Stromal cell of bone marrow (primary cell): ENCODE measurements at regions not wholly inside any gene's neighbourhood (a gene's known extent, or its start where the extent isn't known, plus 50 kb on each side); places are given as distances from the start of the nearest gene placed in this dataset.

Source experiments
- DNase-seq: peaks from one replicate; pipeline ENCODE4 v3.0.0-alpha.2; 2012; ENCODE audit warnings: low read depth

DNA sequence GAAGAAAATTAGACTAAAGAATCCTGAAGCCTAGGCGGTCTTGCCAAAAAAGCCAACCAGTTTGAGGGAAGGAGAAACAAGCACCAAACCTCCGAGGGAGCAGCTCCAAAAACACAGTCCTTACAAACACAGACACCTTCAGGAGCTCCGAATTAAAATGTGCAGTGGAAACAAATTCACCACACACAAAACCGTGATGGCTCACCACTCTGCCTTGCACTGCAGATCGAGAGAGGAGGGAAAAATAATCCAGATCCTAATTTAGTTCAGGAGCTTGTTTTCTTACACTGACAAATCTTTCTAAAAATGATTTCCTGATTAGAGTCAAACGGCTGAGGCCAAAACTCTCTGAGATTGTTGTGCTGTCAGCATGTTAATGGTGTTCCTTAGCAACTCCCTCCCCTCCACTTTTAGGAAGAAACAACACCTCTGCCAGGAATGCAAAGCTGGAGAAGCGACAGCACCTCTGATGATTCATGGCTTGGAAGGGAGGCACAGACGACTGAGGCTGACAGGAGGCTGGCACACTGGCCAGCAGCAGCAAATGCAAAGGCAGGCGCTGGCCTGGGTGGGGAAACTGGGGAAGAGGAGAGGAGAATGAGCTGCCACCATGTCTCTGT lies 249.4 kb upstream of the KLHL29 start:
- no peak for DNase-seq

DNA sequence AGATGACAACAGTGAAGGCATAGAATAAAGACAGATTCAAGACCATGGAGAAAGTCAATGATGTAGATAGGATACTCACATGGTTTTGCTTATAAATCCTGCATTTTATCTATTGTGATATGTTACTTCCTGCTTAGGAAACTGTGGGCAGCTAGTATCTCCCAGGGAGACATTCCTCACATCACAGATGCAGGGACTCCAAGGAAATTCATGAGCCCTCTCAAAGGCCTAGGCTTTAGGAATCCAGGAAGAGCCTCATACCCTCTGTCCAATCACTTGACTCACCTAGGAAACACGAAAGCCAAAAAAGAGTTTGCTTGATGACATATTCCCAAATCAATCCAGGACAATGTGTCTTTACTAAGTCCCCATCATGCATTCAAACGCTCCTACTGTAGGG lies 247.8 kb upstream of the KLHL29 start:
- DNase-seq, result no peak

DNA sequence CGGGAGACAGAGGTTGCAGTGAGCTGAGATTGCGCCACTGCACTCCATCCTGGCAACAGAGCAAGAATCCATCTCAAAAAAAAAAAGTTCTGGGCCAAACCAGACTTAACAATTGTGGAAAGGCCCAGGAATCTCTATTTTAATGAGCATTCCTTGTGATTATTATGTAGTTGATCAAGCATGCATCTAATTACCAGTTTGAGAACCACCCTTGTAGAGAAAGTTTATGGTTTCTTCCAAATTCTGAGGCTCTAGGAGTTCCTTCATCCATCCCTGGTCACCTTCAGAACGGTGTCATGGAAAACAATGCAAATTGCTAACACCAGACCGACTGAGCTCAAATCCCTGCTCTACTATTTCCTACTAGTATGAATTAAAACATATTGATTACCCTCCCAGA lies 246.3 kb upstream of the KLHL29 start:
- no peak for DNase-seq

DNA sequence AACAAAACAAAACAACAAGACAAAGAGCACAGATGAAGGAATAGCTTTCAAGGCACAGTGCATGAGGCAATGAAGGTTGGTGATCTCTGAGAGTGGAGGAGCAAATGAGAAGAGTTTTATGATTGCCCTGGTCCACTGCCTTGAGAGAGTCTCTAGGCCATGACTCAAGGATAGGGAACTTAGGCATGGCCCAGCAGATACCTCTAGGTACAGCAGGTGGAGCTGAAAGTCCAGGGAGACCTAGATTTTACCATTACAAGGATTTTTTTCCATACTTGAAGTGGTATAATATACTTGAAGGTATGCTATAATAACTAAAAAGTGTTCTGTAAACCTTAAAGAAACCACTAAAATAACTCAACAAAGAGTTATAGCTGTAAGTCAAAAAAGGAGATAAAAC lies 239.5 kb upstream of the KLHL29 start:
- no peak for DNase-seq

DNA sequence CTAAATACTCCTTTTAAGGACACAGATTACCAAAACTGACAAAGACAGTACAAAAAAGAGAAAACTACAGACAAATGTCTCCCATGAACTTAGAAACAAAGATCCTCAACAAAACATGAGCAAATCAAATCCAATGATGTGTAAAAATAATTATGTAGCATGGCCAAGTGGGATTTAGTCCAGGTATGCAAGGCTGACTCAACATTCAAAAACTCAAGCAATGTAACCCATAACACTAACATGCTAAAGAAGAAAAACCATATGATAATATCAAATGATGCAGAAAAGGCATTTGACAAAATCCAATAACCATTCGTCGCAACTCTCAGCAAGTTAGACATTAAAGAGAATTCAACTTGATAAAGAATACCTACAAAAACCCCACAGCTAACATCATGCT lies 239.0 kb upstream of the KLHL29 start:
- no peak for DNase-seq

GRCh38 chr2:23148342-23148741 lies 236.6 kb upstream of the KLHL29 start:
- DNase-seq, result no peak

GRCh38 chr2:23149777-23150176 lies 235.2 kb upstream of the KLHL29 start:
- no peak for DNase-seq

DNA sequence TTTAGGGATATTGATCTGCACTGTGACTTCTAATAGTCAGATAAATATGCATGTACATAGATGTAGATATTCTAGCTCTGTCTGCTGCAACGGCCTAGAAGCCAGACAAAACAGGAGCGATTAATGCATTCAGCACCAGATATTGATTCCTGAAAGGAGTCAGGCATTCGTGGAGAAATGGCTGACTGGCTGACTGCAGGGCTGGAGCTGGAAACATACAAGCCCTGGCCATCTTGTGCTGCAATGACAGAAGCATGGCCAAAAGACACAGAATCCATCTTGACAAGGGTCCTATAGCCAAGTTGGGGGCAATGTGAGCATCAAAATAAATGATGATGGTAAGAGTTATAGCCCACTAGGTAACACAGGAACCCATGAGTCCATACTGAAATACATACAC lies 231.5 kb upstream of the KLHL29 start:
- DNase-seq, result no peak

DNA sequence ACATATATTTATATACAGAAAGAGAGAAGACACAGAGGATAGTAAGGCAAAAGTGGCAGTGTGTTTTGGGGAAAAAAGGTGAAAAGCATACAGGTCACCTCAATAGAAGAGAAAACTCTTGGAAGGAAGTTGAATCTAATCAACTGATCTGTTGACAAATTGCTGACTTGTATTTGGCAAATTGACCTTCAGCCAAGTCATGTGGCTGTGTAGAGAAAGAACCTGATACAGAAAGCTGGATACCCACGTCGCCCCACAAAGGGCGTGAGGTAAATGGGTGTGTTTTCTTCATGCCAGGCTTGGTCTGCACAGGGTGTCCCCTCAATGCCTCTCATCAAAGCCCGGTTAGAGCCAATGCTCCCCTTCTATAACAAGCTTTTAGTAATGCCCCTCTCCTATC lies 230.0 kb upstream of the KLHL29 start:
- DNase-seq, result no peak

DNA sequence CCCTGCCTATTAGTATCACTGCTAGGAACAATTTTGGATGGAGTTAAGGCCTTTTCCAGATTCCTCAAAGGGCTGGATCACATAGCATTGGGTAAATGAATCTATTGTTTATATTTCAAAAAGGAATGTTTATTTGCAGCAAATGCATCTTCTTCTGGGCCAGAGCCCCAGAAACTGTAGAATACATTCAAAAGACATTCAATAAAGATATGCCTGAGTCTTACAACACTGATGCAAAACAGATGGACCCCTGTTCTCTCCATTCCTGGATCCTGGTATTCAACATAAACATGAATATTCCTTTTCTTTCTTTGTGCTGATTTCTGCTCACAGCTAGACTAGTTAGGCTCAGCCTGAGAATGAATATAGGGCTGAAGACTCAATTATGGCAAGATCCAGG lies 227.2 kb upstream of the KLHL29 start:
- DNase-seq, result no peak

GRCh38 chr2:23158306-23158705 lies 226.7 kb upstream of the KLHL29 start:
- no peak for DNase-seq

GRCh38 chr2:23159746-23160405 lies 225.1 kb upstream of the KLHL29 start:
- DNase-seq, result no peak

- DNase-seq, result no peak
Observed at GRCh38 chr2:23164173-23164572, 220.8 kb upstream of the KLHL29 start.

DNA sequence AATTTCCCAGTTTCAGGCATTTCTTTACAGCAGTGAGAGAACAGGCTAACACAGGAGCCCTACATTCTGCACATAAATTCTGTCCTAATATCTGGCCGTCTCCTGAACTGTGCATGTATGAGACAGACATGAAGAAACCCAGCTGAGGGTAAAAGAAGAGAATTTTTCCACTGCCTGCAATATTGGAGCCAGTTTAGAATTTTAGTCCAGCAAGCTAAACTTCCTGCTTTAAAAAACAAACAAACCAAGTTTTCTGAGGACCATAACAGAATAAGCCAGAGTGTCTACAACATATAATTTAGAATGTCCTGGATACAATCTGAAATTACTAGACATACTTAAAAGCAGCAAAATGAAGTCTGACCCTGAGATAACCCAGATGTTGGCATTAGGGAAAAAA lies 215.1 kb upstream of the KLHL29 start:
- DNase-seq, result no peak

GRCh38 chr2:23171108-23171507 lies 213.9 kb upstream of the KLHL29 start:
- DNase-seq, result no peak

DNA sequence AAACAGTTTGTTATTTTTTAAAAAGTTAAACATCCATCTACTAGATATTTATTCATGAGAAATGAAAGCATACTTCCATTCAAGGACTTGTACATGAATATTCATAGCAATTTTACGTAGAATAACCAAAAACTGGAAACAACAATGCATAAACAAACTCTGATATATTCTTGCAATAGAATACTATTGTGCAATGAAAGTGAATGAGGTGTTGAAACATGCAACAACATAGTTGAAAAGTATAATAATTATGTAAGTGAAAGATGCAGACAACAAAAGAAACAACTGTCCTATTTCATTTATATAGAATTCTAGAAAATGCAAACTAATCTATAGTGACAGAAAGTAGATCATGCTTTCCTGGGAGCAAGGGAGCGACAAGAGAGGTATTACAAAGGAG lies 206.6 kb upstream of the KLHL29 start:
- no peak for DNase-seq

GRCh38 chr2:23183733-23184132 lies 201.2 kb upstream of the KLHL29 start:
- DNase-seq, result no peak

DNA sequence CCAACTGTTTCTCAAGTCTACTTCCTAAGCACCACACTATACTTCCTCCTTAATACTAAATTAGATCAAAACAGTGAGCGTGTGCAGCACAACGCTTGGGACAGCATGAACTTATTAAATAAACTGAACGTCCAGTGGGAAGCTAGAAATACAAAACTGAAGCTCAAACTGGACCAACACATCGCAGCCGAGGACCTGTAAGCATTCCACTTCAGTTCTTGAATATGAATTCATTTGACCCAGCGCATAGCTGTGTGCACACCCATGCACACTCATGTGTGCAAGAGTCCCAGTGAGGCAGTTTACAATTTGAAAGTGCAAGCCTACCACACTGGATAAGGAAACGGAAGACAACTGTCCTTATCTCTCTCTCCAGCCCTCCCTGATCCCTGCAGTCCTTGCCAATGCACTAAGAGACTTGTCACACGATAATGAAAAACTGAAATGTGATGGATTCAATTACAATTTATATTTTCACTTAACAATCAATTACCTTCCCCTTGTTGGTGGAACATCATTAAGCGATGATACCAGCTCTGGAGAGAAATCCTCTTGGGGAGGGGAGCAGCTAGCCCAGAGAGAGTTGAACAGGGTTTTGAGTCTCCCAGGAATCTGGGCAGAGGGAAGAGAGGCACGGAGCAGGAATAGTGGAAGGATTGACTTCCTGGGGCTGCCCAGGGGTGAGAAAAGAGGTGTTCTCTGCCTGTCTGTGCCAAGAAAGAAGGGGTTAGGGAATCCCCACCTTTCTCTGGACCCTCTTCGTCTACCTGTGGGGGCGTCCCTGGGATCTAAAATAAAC lies 186.5 kb upstream of the KLHL29 start:
- DNase-seq, result no peak

DNA sequence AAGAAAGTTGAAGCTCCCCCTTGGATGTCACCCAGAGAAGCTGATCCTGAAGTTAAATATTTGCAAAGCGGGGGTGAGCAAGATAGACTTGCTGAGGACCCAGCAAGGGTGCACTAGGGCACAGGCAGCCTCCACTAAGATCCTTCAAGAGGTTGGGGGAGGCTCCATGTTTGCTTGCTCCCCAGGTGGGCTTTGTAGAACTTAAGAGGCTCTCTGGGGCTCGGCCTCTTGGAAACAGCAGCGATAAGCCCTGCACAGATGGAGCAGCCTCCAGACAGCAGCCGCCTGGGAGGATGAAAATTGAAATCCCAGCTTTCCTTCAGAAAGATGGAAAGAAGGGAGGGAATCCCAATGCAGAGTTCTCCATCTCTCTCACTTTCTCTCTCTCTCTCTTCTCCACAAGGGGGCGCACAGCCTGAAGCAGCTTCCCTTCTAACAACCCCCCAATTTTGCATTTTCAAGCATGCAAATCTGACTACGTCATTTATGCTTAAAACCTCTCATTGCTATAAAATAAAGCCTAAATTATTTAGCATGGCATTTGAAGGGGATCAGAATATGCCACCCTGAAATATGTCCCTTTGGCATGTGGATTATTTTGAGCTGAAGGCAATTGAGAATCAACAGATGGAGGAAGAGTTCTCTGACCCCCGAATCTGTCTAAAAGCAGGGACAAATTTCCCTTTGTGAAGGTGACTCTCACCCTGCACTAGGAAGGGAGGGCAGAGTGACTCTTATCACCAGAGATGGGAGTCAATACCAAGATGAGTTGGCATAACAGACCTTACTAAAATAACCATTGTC lies 185.7 kb upstream of the KLHL29 start:
- no peak for DNase-seq

GRCh38 chr2:23200068-23200786 lies 184.8 kb upstream of the KLHL29 start:
- DNase-seq, result no peak

DNA sequence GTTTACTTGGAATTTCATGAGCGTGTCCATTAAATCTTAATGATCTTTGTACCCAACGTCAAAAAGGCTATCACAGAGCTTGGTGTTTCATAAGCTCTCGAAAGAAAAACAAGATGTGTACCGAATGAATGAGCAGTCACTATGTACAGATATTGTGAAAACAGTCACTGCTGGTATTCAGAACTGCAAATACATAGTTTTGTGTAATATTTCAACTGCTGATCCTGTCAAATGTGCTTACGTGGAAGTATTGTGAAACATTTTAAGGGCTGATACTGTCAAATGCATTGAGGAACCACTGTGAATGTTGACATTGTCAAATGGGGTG lies 184.2 kb upstream of the KLHL29 start:
- DNase-seq, result no peak

DNA sequence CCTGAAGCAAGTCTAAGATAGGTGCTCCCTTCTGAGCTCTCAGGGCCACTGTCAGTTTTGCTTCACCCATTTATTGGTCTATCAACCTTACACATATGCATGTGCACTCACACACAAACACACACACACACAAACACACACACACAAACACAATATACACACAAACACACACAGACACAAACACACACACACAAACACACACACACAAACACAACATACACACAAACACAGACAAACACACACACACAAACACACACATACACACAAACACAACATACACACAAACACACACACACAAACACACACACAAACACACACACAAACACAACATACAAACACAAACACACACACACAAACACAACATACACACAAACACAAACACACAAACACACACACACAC lies 181.6 kb upstream of the KLHL29 start:
- no peak for DNase-seq
